Progenitor cell of endocrine pancreas (in vitro differentiated cells): ENCODE measurements at regions not wholly inside any gene's neighbourhood (a gene's known extent, or its start where the extent isn't known, plus 50 kb on each side); places are given as distances from the start of the nearest gene placed in this dataset.

Experiments used
- DNase-seq: peaks from one replicate; pipeline ENCODE4 v3.0.0; 2021; ENCODE audit warnings: low spot score; ENCODE audit not compliant: unreplicated experiment
- H3K27ac Mint-ChIP-seq: 2 replicates; pipeline ENCODE4 v1.8.0; 2021; ENCODE audit warnings: mild to moderate bottlenecking, moderate library complexity, mixed read lengths
- H3K27me3 Mint-ChIP-seq: 2 replicates; pipeline ENCODE4 v1.8.0; 2021; ENCODE audit warnings: mixed read lengths
- H3K36me3 Mint-ChIP-seq: 2 replicates; pipeline ENCODE4 v1.8.0; 2022; ENCODE audit warnings: mixed read lengths; ENCODE audit not compliant: insufficient read depth
- H3K4me1 Mint-ChIP-seq: 2 replicates; pipeline ENCODE4 v1.8.0; 2021; ENCODE audit warnings: low read depth, mixed read lengths
- H3K4me3 Mint-ChIP-seq: 2 replicates; pipeline ENCODE4 v1.8.0; 2021; ENCODE audit warnings: low read depth, mild to moderate bottlenecking, moderate library complexity, mixed read lengths
- H3K9me3 Mint-ChIP-seq: 2 replicates; pipeline ENCODE4 v1.8.0; 2021; ENCODE audit warnings: low read depth, mixed read lengths
- CTCF ChIP-seq: fragments of 200-600 bp; sonication (generic); IDR thresholded peaks from one replicate; pipeline ENCODE4 v1.5.0; 2021; ENCODE audit warnings: antibody characterized with exemption, mild to moderate bottlenecking; ENCODE audit not compliant: unreplicated experiment

DNA sequence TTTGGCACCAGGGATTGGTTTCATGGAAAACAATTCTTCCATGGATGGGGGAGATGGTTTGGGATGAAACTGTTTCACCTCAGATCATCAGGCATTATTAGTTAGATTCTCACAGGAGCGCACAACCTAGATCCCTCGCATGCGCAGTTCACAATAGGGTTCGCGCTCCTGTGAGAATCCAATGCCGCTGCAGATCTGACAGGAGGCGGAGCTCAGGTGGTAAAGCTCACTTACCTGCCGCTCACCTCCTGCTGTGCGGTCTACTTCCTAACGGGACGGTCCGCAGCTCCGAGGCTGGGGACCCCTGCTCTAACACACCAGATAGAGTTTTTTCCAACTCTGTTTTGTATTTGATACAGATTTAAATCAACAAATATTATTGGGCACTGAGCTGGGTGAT is 286.5 kb downstream of the MTX2 start:
- H3K27me3 Mint-ChIP-seq, result peaks cover 48% of the 10 kb centered on the region
- H3K27ac Mint-ChIP-seq, result no peak overlapping the region

DNA sequence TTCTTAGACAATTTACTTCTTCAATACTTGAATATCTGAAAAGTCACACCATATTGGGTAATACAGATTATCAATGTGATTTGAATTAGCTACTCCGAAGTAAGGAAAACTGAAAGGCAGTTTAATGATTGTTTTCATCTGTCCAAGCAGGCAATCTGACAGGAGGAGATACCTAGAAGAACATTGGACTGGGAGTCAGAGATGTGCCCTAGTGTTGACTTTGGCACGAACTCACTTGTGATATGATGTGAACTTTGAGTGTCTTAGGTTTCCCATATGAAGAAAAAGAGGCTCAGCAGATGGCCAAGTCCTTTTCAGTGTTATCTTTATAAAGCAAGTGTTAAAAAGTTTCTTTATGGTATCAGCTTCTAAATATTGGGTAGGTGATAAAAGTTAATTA is 287.1 kb downstream of the MTX2 start:
- H3K9me3 Mint-ChIP-seq, result no peaks in the 10 kb centered on the region

More for the DNA sequence above, 286.5 kb downstream of the MTX2 start:
- Mint-ChIP-seq H3K9me3 (no peaks in the 10 kb centered on the region), H3K4me3 (no peak overlapping the region), H3K4me1 (peaks cover 4% of the 10 kb centered on the region), H3K36me3 (no peaks in the 10 kb centered on the region)
- no peak for DNase-seq
- no peak for TF ChIP-seq CTCF

GRCh38 chr2:176557821-176558220 is 288.6 kb downstream of the MTX2 start:
- H3K4me1 Mint-ChIP-seq, result peaks cover 4% of the 10 kb centered on the region
- H3K27ac Mint-ChIP-seq, result no peak overlapping the region
- H3K9me3 Mint-ChIP-seq, result no peaks in the 10 kb centered on the region
- DNase-seq, result no peak
- no peaks in the 10 kb centered on the region for H3K36me3 Mint-ChIP-seq
- H3K27me3 Mint-ChIP-seq, result peaks cover 45% of the 10 kb centered on the region
- TF ChIP-seq CTCF, result no peak
- no peak overlapping the region for H3K4me3 Mint-ChIP-seq

More for the DNA sequence above, 287.1 kb downstream of the MTX2 start:
- Mint-ChIP-seq H3K27me3 (peaks cover 48% of the 10 kb centered on the region), H3K36me3 (no peaks in the 10 kb centered on the region), H3K4me1 (peaks cover 4% of the 10 kb centered on the region), H3K27ac (no peak overlapping the region), H3K4me3 (no peak overlapping the region)
- TF ChIP-seq CTCF, result no peak
- DNase-seq, result no peak

DNA sequence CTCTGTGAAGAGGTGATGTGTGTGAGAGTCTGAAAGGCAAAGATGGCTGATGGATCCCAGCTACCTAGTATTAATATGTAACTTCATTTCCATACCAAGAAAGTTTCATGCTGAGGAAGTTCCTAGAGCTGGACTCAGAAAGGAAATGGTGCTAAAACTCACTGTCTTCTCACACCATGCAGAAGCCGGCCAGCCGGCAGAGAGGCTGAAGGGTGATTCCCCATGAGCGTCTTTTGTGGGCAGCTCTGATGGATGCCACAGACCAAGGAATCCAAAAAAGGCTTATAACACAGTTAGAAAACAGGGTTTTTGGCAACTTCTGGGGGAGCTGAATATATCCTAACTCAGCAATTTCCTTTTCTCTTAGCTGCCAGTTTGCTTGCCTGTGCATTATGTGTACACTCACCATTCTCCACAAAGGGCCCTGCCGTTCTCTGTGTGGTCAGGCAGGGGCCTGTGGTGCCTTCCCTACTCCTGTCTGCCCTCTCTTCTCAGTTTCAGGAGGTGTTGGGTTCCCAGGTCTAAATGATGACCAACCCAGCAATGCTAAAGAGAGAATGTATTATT is 289.4 kb downstream of the MTX2 start:
- no peak for DNase-seq
- Mint-ChIP-seq H3K9me3 (no peaks in the 10 kb centered on the region), H3K27ac (no peak overlapping the region), H3K36me3 (no peaks in the 10 kb centered on the region), H3K27me3 (peaks cover 38% of the 10 kb centered on the region), H3K4me1 (peaks cover 4% of the 10 kb centered on the region), H3K4me3 (no peak overlapping the region)
- TF ChIP-seq CTCF, result no peak

GRCh38 chr2:176560296-176560695 is 291.1 kb downstream of the MTX2 start:
- no peak for DNase-seq
- H3K27me3 Mint-ChIP-seq, result peaks cover 31% of the 10 kb centered on the region
- H3K27ac Mint-ChIP-seq, result no peak overlapping the region
- H3K9me3 Mint-ChIP-seq, result no peaks in the 10 kb centered on the region
- no peaks in the 10 kb centered on the region for H3K36me3 Mint-ChIP-seq
- no peak overlapping the region for H3K4me3 Mint-ChIP-seq
- TF ChIP-seq CTCF, result no peak
- peaks cover 2% of the 10 kb centered on the region for H3K4me1 Mint-ChIP-seq
